H7 (cell line): ENCODE measurements at regions not wholly inside any gene's neighbourhood (a gene's known extent, or its start where the extent isn't known, plus 50 kb on each side); places are given as distances from the start of the nearest gene placed in this dataset.
A peak's percentile ranks its signal among the peaks of the same experiment; 100 is the strongest.

ENCODE experiments used
- DNase-seq: peaks from one replicate; pipeline ENCODE4 v3.0.0; 2012
- H3K27me3 ChIP-seq: 2 replicates; pipeline ENCODE4 v1.6.0; 2011; ENCODE audit warnings: mild to moderate bottlenecking, low read length; ENCODE audit not compliant: control insufficient read depth, insufficient read depth
- H3K36me3 ChIP-seq: replicated peaks from 2 replicates; pipeline ENCODE4 v1.5.1; 2011; ENCODE audit warnings: low read length; ENCODE audit not compliant: control insufficient read depth, insufficient read depth
- H3K4me3 ChIP-seq: 2 replicates; pipeline ENCODE4 v1.5.1; 2011; ENCODE audit warnings: low read depth, mild to moderate bottlenecking, control low read depth, low read length, moderate library complexity; ENCODE audit not compliant: insufficient read depth

DNA sequence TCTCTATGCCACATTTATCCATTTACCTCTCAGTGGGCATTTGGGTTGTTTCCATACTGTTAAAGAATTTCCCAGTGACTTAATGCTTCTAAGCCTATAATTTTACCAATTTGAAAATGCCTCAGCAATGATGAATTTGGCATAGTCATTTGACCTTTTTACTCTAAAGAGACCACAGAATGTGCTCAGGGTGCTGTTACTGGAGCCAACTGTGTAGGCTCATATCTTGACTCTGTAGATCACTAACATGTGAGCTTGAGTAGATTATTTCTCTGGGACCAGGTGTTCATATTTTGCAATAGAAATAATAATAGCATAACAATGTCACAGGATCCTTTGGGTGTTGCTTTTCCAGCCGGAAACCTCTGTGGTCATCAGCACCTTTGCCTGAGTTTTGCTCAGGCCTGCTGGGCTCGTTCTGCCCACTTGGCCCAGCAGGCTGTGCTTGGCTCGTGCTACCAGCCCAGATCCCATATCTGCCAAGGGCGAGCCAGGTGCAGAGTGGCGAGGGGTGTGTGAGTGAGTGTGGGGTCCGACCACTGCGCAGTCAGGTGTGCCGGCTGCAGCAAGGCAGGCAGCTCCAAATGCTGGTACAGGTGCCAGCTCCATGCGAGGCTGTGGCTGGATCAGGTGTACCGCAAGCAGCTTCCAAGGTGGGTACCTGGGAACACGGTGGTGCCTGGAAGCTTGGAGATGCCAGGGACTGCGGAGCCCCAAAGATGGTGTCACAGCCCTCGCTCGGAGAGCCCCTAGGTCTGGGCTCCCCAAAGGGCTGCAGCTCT is 70.6 kb upstream of the ANK2 start:
- Histone ChIP-seq H3K27me3 (no peaks in the 10 kb centered on the region), H3K4me3 (no peak overlapping the region), H3K36me3 (no peaks in the 10 kb centered on the region)
- no peak for DNase-seq

DNA sequence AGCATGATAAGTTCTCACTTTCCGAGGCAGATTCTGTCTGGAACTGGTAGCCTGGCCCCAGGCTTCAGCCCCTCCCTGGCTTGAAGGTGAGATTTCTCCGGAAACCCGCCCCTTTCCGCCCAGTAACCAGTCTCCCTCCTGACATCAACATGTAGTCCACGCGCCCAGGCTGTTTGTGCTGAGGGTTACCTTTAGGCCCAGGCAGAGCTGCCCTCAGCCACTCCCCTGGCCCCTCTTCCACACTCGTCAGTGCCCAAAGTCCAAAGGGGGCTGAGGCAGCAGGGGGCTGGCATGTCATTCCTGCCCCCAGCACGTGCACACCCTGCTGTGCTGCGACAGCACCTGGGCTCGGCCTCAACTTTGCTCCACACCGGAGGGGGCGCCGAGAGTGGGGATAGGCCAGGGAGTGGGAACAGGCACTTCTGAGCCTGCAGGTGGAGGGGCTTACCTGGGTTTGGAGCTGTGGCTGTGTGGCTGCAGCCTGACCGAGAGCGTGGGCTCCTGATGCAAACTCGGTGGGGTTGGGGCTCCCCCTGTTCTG is 69.5 kb upstream of the ANK2 start:
- Histone ChIP-seq H3K4me3 (no peak overlapping the region), H3K36me3 (no peaks in the 10 kb centered on the region), H3K27me3 (no peaks in the 10 kb centered on the region)
- peak; percentile 44 for DNase-seq

DNA sequence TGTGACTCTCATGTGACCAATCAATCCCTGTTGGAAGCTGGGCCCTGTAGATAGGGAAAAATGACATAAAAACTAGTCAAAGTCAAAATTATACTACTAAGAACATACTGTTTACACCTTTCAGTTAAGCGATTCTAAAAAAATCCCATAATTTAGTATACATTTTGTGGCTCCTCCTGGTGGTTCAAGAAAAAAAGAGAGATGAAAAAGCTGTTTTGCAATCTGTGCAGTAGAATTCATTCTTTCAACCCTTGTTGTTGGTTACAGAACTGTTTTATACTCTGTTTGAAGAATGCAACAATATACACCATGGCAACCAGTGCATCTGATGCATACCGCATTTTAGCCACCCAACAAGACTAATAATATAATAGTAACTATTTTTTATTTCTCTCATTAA is 66.8 kb upstream of the ANK2 start:
- no peaks in the 10 kb centered on the region for H3K36me3 ChIP-seq
- no peak overlapping the region for H3K4me3 ChIP-seq
- no peak for DNase-seq
- no peaks in the 10 kb centered on the region for H3K27me3 ChIP-seq

DNA sequence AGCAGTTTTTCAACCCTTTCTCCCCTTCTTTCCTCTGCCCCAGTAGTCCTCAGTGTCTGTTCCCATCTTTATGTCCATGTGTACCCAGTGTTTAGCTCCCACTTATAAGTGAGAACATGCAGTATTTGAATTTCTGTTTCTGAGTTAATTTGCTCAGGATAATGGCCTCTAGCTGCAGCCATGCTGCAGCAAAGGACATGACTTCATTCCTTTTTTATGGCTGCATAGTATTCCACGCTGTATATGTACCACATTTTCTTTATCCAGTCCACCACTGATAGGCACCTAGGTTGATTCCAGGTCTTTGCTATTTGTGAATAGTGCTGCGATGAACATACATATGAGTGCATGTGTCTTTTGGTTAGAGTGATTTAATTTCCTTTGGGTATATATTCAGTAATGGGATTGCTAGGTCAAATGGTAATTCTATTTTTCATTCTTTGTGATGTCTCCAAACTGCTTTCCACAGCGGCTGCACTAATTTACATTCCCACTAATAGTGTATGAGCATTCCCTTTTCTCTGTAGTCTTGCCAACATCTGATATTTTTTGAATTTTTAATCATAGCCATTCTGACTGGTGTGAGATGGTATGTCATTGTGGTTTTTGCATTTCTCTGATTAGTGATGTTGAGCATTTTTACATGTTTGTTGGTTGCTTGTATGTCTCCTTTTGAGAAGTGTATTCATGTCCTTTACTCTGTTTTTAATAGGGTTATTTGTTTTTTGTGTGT is 54.6 kb upstream of the ANK2 start:
- no peak for DNase-seq
- Histone ChIP-seq H3K4me3 (no peak overlapping the region), H3K36me3 (no peaks in the 10 kb centered on the region), H3K27me3 (no peaks in the 10 kb centered on the region)
